Mucosa of rectum (tissue), 2 donors: ENCODE measurements at regions not wholly inside any gene's neighbourhood (a gene's known extent, or its start where the extent isn't known, plus 50 kb on each side); places are given as distances from the start of the nearest gene placed in this dataset.

Experiments
- H3K27ac ChIP-seq, 2 donors: one replicate each; pipeline ENCODE4 v1.7.0; 2013; ENCODE audit warnings: inconsistent platforms in 2 of 2, low read depth in 2 of 2, low read length in 2 of 2
- H3K27me3 ChIP-seq, 2 donors: one replicate each; pipeline ENCODE4 v1.7.0; 2013; ENCODE audit warnings: low read length in 2 of 2; ENCODE audit not compliant: control insufficient read depth in 2 of 2, insufficient read depth in 2 of 2
- H3K36me3 ChIP-seq, 2 donors: one replicate each; pipeline ENCODE4 v1.7.0; 2013; ENCODE audit warnings: low read length in 2 of 2; ENCODE audit not compliant: control insufficient read depth in 2 of 2, insufficient read depth in 2 of 2
- H3K4me1 ChIP-seq, 2 donors: one replicate each; pipeline ENCODE4 v1.7.0; 2013; ENCODE audit warnings: low read length in 2 of 2, mild to moderate bottlenecking in 1 of 2; ENCODE audit not compliant: control insufficient read depth in 2 of 2, insufficient read depth in 2 of 2
- H3K4me3 ChIP-seq, 2 donors: one replicate each; pipeline ENCODE4 v1.7.0; 2013; ENCODE audit warnings: low read length in 2 of 2
- H3K9ac ChIP-seq, 2 donors: one replicate each; pipeline ENCODE4 v1.7.0; 2013; ENCODE audit warnings: low read length in 2 of 2, low read depth in 1 of 2, mild to moderate bottlenecking in 1 of 2
- H3K9me3 ChIP-seq, 2 donors: one replicate each; pipeline ENCODE4 v1.7.0; 2013; ENCODE audit warnings: low read length in 2 of 2; ENCODE audit not compliant: control insufficient read depth in 2 of 2
- donor health status: healthy.
- donor health status: Normal muscosa, but diverticular disease.

- Histone ChIP-seq H3K27me3 (no peaks in the 10 kb centered on the region), H3K27ac (no peak overlapping the region), H3K9ac (no peak overlapping the region), H3K36me3 (no peaks in the 10 kb centered on the region), H3K4me1 (peaks cover 0 to 2% of the 10 kb centered on the region in 2 donors), H3K4me3 (no peak overlapping the region), H3K9me3 (no peaks in the 10 kb centered on the region)
These were observed 162.9 kb upstream of the FGGY start for GRCh38 chr1:59133997-59134396.

- Histone ChIP-seq H3K27me3 (no peaks in the 10 kb centered on the region), H3K27ac (no peak overlapping the region), H3K4me1 (peaks cover 0 to 2% of the 10 kb centered on the region in 2 donors), H3K9me3 (no peaks in the 10 kb centered on the region), H3K4me3 (no peak overlapping the region), H3K9ac (no peak overlapping the region), H3K36me3 (no peaks in the 10 kb centered on the region)
These were observed 161.1 kb upstream of the FGGY start for GRCh38 chr1:59135761-59136255.

GRCh38 chr1:59136541-59137275, 160.2 kb upstream of the FGGY start:
- no peaks in the 10 kb centered on the region for H3K9me3 ChIP-seq
- H3K27me3 ChIP-seq = no peaks in the 10 kb centered on the region
- peaks cover 0 to 2% of the 10 kb centered on the region in 2 donors for H3K4me1 ChIP-seq
- no peak overlapping the region for H3K27ac ChIP-seq
- H3K9ac ChIP-seq = no peak overlapping the region
- no peak overlapping the region for H3K4me3 ChIP-seq
- no peaks in the 10 kb centered on the region for H3K36me3 ChIP-seq

GRCh38 chr1:59137276-59137615, 159.6 kb upstream of the FGGY start:
- no peak overlapping the region for H3K9ac ChIP-seq
- no peak overlapping the region for H3K27ac ChIP-seq
- peaks cover 0 to 2% of the 10 kb centered on the region in 2 donors for H3K4me1 ChIP-seq
- no peaks in the 10 kb centered on the region for H3K27me3 ChIP-seq
- H3K9me3 ChIP-seq = no peaks in the 10 kb centered on the region
- H3K36me3 ChIP-seq = no peaks in the 10 kb centered on the region
- no peak overlapping the region for H3K4me3 ChIP-seq

GRCh38 chr1:59137968-59138367, 158.9 kb upstream of the FGGY start:
- H3K4me3 ChIP-seq = no peak overlapping the region
- no peaks in the 10 kb centered on the region for H3K36me3 ChIP-seq

GRCh38 chr1:59138402-59138801, 158.5 kb upstream of the FGGY start:
- Histone ChIP-seq H3K27ac (peak overlapping the region; percentile 9 to 11), H3K4me1 (peaks cover 2% of the 10 kb centered on the region in 2 donors), H3K4me3 (no peak overlapping the region), H3K9me3 (no peaks in the 10 kb centered on the region), H3K9ac (no peak overlapping the region), H3K27me3 (no peaks in the 10 kb centered on the region), H3K36me3 (no peaks in the 10 kb centered on the region)

More at GRCh38 chr1:59137968-59138367, 158.9 kb upstream of the FGGY start:
- H3K9me3 ChIP-seq = no peaks in the 10 kb centered on the region
- no peak overlapping the region for H3K27ac ChIP-seq
- H3K27me3 ChIP-seq = no peaks in the 10 kb centered on the region
- H3K9ac ChIP-seq = no peak overlapping the region
- peaks cover under 1 to 2% of the 10 kb centered on the region in 2 donors for H3K4me1 ChIP-seq

GRCh38 chr1:59139396-59139795, 157.5 kb upstream of the FGGY start:
- H3K4me1 ChIP-seq = peaks cover 2% of the 10 kb centered on the region in 2 donors
- no peak overlapping the region for H3K27ac ChIP-seq
- no peak overlapping the region for H3K4me3 ChIP-seq
- no peaks in the 10 kb centered on the region for H3K9me3 ChIP-seq
- H3K36me3 ChIP-seq = no peaks in the 10 kb centered on the region
- no peaks in the 10 kb centered on the region for H3K27me3 ChIP-seq
- H3K9ac ChIP-seq = no peak overlapping the region

- H3K36me3 ChIP-seq = no peaks in the 10 kb centered on the region
- no peak overlapping the region for H3K27ac ChIP-seq
- no peaks in the 10 kb centered on the region for H3K9me3 ChIP-seq
- peaks cover 2% of the 10 kb centered on the region in 2 donors for H3K4me1 ChIP-seq
- H3K27me3 ChIP-seq = no peaks in the 10 kb centered on the region
- H3K9ac ChIP-seq = no peak overlapping the region
- H3K4me3 ChIP-seq = no peak overlapping the region
These were observed 155.5 kb upstream of the FGGY start for GRCh38 chr1:59141267-59141863.

GRCh38 chr1:59142311-59143132, 154.4 kb upstream of the FGGY start:
- Histone ChIP-seq H3K36me3 (no peaks in the 10 kb centered on the region), H3K9me3 (no peaks in the 10 kb centered on the region), H3K27ac (no peak overlapping the region), H3K27me3 (no peaks in the 10 kb centered on the region), H3K9ac (no peak overlapping the region), H3K4me3 (no peak overlapping the region), H3K4me1 (peaks cover 5 to 9% of the 10 kb centered on the region in 2 donors)

- H3K4me3 ChIP-seq = no peak overlapping the region
- peaks cover 5 to 9% of the 10 kb centered on the region in 2 donors for H3K4me1 ChIP-seq
- H3K9ac ChIP-seq = no peak overlapping the region
- H3K9me3 ChIP-seq = no peaks in the 10 kb centered on the region
- no peaks in the 10 kb centered on the region for H3K36me3 ChIP-seq
- no peak overlapping the region for H3K27ac ChIP-seq
- no peaks in the 10 kb centered on the region for H3K27me3 ChIP-seq
These were observed 153.8 kb upstream of the FGGY start for GRCh38 chr1:59143133-59143487.
